Astrocyte (in vitro differentiated cells and primary cell): ENCODE measurements at regions not wholly inside any gene's neighbourhood (a gene's known extent, or its start where the extent isn't known, plus 50 kb on each side); places are given as distances from the start of the nearest gene placed in this dataset.

ENCODE experiments used
- CTCF ChIP-seq: IDR thresholded peaks from 2 replicates; pipeline ENCODE4 v1.5.1; 2011; ENCODE audit warnings: low read depth, mild to moderate bottlenecking, inconsistent platforms, low read length, moderate library complexity; ENCODE audit not compliant: insufficient read depth
- EZH2 ChIP-seq: IDR thresholded peaks from 2 replicates; pipeline ENCODE4 v1.6.1; 2012; ENCODE audit warnings: mild to moderate bottlenecking, low read length, inconsistent platforms; ENCODE audit not compliant: insufficient read depth

GRCh38 chr13:87867426-87867825 lies 196.3 kb downstream of the SLITRK5 start:
- TF ChIP-seq CTCF = no peak
- no peak for TF ChIP-seq EZH2
